Endothelial cell (in vitro differentiated cells): ENCODE measurements at regions not wholly inside any gene's neighbourhood (a gene's known extent, or its start where the extent isn't known, plus 50 kb on each side); places are given as distances from the start of the nearest gene placed in this dataset.

Experiments used
- DNase-seq: peaks from one replicate; pipeline ENCODE4 v3.0.0; 2021; ENCODE audit warnings: low spot score
- H3K27ac Mint-ChIP-seq: one replicate; pipeline ENCODE4 v1.8.0; 2021; ENCODE audit warnings: mixed read lengths, inconsistent platforms; ENCODE audit not compliant: unreplicated experiment
- H3K27me3 Mint-ChIP-seq: one replicate; pipeline ENCODE4 v1.8.0; 2021; ENCODE audit warnings: mild to moderate bottlenecking, moderate library complexity, mixed read lengths, inconsistent platforms; ENCODE audit not compliant: unreplicated experiment
- H3K36me3 Mint-ChIP-seq: one replicate; pipeline ENCODE4 v1.8.0; 2021; ENCODE audit warnings: mild to moderate bottlenecking, low read depth, mixed read lengths, inconsistent platforms; ENCODE audit not compliant: unreplicated experiment
- H3K4me1 Mint-ChIP-seq: one replicate; pipeline ENCODE4 v1.8.0; 2021; ENCODE audit warnings: mild to moderate bottlenecking, mixed read lengths, inconsistent platforms; ENCODE audit not compliant: unreplicated experiment
- H3K4me3 Mint-ChIP-seq: one replicate; pipeline ENCODE4 v1.8.0; 2021; ENCODE audit warnings: mild to moderate bottlenecking, mixed read lengths, inconsistent platforms; ENCODE audit not compliant: unreplicated experiment
- H3K9me3 Mint-ChIP-seq: one replicate; pipeline ENCODE4 v1.8.0; 2021; ENCODE audit warnings: mixed read lengths, inconsistent platforms; ENCODE audit not compliant: unreplicated experiment
- CTCF ChIP-seq: fragments of 200-600 bp; sonication (generic); IDR thresholded peaks from one replicate; pipeline ENCODE4 v1.5.0; 2021; ENCODE audit warnings: antibody characterized with exemption; ENCODE audit not compliant: unreplicated experiment

- Mint-ChIP-seq H3K36me3 (no peaks in the 10 kb centered on the region), H3K27me3 (no peaks in the 10 kb centered on the region), H3K27ac (no peak overlapping the region), H3K9me3 (no peaks in the 10 kb centered on the region), H3K4me1 (peaks cover 34% of the 10 kb centered on the region), H3K4me3 (no peak overlapping the region)
- no peak for DNase-seq
- TF ChIP-seq CTCF, result no peak
These were observed 400.5 kb upstream of the C2CD4B start for GRCh38 chr15:62565634-62566026.

GRCh38 chr15:62566248-62566647, 401.2 kb upstream of the C2CD4B start:
- Mint-ChIP-seq H3K9me3 (no peaks in the 10 kb centered on the region), H3K27ac (no peak overlapping the region), H3K36me3 (no peaks in the 10 kb centered on the region), H3K27me3 (no peaks in the 10 kb centered on the region), H3K4me1 (peaks cover 28% of the 10 kb centered on the region), H3K4me3 (no peak overlapping the region)
- no peak for TF ChIP-seq CTCF
- no peak for DNase-seq

- TF ChIP-seq CTCF, result no peak
- Mint-ChIP-seq H3K9me3 (no peaks in the 10 kb centered on the region), H3K27ac (no peak overlapping the region), H3K27me3 (no peaks in the 10 kb centered on the region), H3K4me3 (no peak overlapping the region), H3K36me3 (no peaks in the 10 kb centered on the region), H3K4me1 (peaks cover 19% of the 10 kb centered on the region)
- no peak for DNase-seq
These were observed 402.4 kb upstream of the C2CD4B start for GRCh38 chr15:62567501-62567900.

- Mint-ChIP-seq H3K9me3 (no peaks in the 10 kb centered on the region), H3K4me1 (peaks cover 18% of the 10 kb centered on the region), H3K27ac (no peak overlapping the region), H3K4me3 (no peak overlapping the region), H3K36me3 (no peaks in the 10 kb centered on the region), H3K27me3 (peaks cover 3% of the 10 kb centered on the region)
- DNase-seq, result no peak
- TF ChIP-seq CTCF, result no peak
These were observed 402.9 kb upstream of the C2CD4B start for GRCh38 chr15:62568004-62568403.

GRCh38 chr15:62568702-62569101, 403.6 kb upstream of the C2CD4B start:
- TF ChIP-seq CTCF, result no peak
- no peaks in the 10 kb centered on the region for H3K36me3 Mint-ChIP-seq
- H3K4me1 Mint-ChIP-seq, result peaks cover 12% of the 10 kb centered on the region
- no peak overlapping the region for H3K27ac Mint-ChIP-seq
- no peak overlapping the region for H3K4me3 Mint-ChIP-seq
- DNase-seq, result no peak
- H3K9me3 Mint-ChIP-seq, result no peaks in the 10 kb centered on the region
- H3K27me3 Mint-ChIP-seq, result peaks cover 3% of the 10 kb centered on the region
